PFSK-1 (cell line): ENCODE measurements at regions not wholly inside any gene's neighbourhood (a gene's known extent, or its start where the extent isn't known, plus 50 kb on each side); places are given as distances from the start of the nearest gene placed in this dataset.

Experiments
- FOXP2 ChIP-seq: optimal IDR thresholded peaks from 2 replicates; pipeline ENCODE3; 2011; ENCODE audit warnings: borderline replicate concordance, control low read depth, inconsistent platforms; ENCODE audit not compliant: insufficient read depth; ENCODE audit errors: extremely low read length, extremely low read depth
- POLR2AphosphoS5 ChIP-seq: IDR thresholded peaks from 2 replicates; pipeline ENCODE4 v1.6.1; 2012; ENCODE audit warnings: low read depth, mild to moderate bottlenecking, control low read depth, low read length, moderate library complexity
- SIN3A ChIP-seq: IDR thresholded peaks from 2 replicates; pipeline ENCODE4 v1.6.1; 2012; ENCODE audit warnings: mild to moderate bottlenecking, low read length, moderate library complexity, borderline replicate concordance; ENCODE audit not compliant: insufficient read depth
- TAF1 ChIP-seq: IDR thresholded peaks from 2 replicates; pipeline ENCODE4 v1.6.1; 2012; ENCODE audit warnings: low read length, control low read depth, borderline replicate concordance; ENCODE audit not compliant: insufficient read depth
- TF ChIP-seq, protein P1 (sequence below), 2 experiments: IDR thresholded peaks; 2 replicates each; pipeline versions ENCODE4 v1.6.1 to v1.8.0; 2011 to 2012; ENCODE audit warnings: low read depth in 2 of 2, low read length in 2 of 2, control low read depth in 1 of 2, inconsistent platforms in 1 of 2, mild to moderate bottlenecking in 1 of 2, moderate library complexity in 1 of 2; ENCODE audit not compliant: insufficient read depth in 1 of 2

GRCh38 chr1:4416189-4416588 lies 238.2 kb upstream of the AJAP1 start:
- TF ChIP-seq POLR2AphosphoS5 (no peak), TAF1 (no peak), SIN3A (no peak), FOXP2 (no peak)
- TF ChIP-seq, protein P1, sequence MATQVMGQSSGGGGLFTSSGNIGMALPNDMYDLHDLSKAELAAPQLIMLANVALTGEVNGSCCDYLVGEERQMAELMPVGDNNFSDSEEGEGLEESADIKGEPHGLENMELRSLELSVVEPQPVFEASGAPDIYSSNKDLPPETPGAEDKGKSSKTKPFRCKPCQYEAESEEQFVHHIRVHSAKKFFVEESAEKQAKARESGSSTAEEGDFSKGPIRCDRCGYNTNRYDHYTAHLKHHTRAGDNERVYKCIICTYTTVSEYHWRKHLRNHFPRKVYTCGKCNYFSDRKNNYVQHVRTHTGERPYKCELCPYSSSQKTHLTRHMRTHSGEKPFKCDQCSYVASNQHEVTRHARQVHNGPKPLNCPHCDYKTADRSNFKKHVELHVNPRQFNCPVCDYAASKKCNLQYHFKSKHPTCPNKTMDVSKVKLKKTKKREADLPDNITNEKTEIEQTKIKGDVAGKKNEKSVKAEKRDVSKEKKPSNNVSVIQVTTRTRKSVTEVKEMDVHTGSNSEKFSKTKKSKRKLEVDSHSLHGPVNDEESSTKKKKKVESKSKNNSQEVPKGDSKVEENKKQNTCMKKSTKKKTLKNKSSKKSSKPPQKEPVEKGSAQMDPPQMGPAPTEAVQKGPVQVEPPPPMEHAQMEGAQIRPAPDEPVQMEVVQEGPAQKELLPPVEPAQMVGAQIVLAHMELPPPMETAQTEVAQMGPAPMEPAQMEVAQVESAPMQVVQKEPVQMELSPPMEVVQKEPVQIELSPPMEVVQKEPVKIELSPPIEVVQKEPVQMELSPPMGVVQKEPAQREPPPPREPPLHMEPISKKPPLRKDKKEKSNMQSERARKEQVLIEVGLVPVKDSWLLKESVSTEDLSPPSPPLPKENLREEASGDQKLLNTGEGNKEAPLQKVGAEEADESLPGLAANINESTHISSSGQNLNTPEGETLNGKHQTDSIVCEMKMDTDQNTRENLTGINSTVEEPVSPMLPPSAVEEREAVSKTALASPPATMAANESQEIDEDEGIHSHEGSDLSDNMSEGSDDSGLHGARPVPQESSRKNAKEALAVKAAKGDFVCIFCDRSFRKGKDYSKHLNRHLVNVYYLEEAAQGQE (IDR thresholded peaks at IDR 0.05; ENCODE audit: insufficient read depth in 1 of 2, low read depth in 2 of 2, low read length in 2 of 2) = no peak
